ENCODE measurements at regions not wholly inside any gene's neighbourhood (a gene's known extent, or its start where the extent isn't known, plus 50 kb on each side); places are given as distances from the start of the nearest gene placed in this dataset.
"Not testable (repeated sequence)": the region's sequence is repeated elsewhere in the genome, so short reads cannot be mapped to it uniquely, and the experiment has no call there.

DNA sequence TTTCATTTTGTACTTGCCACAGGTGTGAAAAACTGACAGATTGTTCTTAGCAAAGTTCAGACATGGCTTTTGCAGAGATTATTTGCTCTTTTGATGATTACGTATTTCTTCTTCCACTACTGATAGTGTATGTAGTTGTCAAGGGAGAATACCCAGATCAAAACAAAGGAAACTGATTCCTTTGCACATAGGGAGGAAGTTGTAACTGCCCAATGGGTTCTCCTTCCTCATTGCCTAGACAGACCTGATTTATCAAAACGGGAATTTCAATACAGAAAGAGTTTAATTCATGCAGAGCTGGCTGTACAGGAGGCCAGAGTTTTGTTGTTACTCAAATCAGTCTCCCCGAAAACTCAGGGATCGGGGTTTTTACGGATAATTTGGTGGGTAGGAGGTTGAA lies 214.7 kb downstream of the BCAS1 start:
- DNase-seq, result no peak

- DNase-seq, result not testable (repeated sequence)
Observed at GRCh38 chr20:53854609-53854926, 215.8 kb downstream of the BCAS1 start.

DNA sequence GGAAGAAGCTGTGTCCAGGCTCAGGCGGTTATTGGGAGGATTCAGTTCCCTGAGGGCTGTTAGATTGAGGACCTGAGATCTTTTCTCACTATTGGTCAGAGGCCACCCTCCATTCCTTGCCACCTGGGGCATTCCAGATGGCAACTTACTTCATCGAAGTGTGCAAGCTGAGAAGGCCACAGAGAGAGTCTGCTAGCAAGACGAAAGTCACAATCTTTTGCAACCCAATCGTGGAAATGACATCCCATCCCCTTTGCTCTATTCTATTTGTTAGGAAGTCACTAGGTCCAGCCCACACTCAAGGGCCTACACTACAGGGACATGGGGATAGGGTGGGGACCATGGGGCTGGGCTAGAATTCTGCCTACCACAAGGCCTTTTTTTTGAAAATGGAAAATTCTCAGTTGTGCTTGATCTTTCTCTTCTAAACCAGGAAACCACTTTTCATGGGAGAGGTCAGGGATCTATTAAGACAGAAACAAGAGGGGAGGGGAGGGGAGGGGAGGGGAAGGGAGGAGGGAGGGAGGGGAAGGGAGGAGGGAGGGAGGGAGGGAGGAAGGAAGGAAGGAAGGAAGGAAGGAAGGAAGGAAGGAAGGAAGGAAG lies 217.2 kb downstream of the BCAS1 start:
- no peak for DNase-seq

DNA sequence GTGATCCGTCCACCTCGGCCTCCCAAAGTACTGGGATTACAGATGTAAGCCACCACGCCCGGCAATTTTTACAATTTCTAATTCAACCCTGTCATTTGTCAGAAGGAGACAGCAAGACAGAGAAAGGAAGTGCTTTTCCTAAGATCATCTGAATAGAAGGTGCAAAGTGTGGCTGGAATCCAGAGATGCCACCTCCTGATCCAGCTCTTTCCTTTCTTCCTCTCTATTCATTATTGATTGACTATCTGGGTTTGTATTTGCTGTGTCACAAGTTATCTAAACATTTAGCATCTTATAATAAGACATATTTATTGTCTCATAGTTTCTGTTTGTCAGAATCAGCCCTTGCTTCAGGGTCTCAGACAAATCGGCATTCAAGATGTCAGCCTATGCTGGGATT lies 217.7 kb downstream of the BCAS1 start:
- DNase-seq, result no peak

DNA sequence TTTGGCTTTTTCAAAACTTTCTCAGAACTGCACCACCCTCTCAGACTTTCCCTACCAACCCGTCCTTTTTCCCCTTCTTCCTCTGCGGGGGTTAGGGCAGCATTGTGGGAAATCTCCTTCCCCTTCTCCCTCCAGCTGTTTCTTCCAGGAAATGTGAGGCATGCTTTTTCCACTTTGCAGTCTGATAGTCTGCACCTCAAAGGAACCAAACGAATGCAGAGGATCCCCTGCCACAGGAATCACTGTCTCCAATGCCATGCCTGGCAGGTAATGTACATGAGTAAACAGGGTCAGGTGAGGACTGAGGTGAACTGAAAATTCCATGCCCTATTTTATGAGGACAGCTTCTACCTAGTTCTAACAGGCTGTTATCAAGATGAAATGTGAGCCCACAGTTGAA lies 218.4 kb downstream of the BCAS1 start:
- no peak for DNase-seq

- no peak for DNase-seq
Observed at GRCh38 chr20:53850319-53850718, 220.1 kb downstream of the BCAS1 start.

DNA sequence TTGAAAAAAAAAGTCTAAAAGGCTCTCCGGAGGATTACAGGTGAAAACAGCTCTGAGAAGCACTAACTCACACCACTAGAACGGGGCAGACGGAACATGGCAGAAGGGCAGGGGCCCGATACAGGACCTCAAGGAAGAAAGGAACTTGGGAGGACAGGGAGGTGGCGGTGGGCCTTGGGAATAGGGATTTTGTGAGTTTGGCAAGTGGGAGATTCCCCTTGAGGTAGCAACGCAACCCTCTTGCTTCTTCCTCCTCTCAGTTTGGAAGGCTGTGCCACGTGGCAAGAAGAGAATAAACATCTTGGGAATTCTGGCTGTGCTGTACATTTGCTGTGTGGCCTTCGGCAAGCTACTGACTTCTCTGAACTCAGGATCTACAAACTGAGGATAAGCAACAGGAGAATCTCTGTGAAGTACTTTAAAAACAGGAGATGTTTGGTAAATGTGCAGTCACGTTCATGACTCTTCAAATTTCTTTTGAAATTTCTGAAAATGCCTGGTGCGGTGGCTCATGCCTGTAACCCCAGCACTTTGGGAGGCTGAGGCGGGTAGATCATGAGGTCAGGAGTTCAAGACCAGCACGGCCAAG lies 220.8 kb downstream of the BCAS1 start:
- no peak for DNase-seq

GRCh38 chr20:53848304-53848703 lies 222.1 kb downstream of the BCAS1 start:
- no peak for DNase-seq

DNA sequence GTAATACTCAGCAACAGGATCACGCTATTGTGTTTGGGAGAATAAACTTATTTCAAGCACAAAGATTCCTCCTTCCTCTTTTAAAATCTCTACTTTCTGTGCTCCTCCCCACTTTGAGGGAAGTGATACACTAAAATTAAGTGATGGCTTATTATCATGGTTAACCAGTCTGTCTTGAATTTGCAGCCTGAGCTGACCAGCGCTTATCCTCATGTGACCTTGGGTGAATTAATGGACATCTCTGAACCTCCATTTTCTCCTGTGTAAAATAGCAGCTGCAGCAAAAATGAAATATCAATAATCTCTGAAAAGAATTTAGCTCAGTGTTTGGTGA lies 222.6 kb downstream of the BCAS1 start:
- no peak for DNase-seq

GRCh38 chr20:53847139-53847836 lies 223.1 kb downstream of the BCAS1 start:
- DNase-seq, result no peak

- no peak for DNase-seq
Observed at GRCh38 chr20:53846640-53847039, 223.8 kb downstream of the BCAS1 start.

DNA sequence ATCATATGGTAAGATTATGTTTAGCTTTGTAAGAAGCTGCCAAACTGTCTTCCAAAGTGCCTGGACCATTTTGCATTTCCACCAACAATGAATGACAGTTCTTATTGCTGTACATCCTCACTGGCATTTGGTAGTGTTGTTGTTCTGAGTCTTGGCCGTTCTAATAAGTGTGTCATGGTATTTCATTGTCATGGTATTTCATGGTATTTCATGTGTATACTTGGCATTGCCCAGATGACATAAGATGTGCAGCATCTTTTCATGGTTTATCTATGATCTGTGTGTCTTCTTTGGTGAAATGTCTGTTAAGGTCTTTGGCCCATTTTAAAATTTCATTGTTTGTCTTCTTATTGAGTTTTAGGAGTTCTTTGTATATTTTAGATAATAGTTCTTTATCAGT lies 224.4 kb downstream of the BCAS1 start:
- no peak for DNase-seq

- no peak for DNase-seq
Observed at GRCh38 chr20:53844259-53844658, 226.1 kb downstream of the BCAS1 start.

DNA sequence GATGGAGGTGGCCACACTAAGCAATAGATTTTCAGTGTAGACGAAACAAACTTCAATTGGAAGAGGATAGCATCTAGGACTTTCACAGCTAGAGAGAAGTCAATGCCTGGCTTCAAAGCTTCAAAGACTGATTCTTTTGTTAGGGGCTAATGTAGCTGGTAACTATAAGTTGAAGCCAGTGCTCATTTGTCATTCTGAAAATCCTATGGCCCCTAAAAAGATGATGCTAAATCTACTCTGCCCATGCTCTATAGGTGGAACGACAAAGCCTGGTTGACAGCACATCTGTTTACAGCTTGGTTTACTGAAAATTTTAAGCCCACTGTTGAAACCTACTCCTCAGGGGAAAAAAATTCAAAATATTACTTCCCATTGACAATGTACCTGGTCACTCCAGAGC lies 226.7 kb downstream of the BCAS1 start:
- no peak for DNase-seq

DNA sequence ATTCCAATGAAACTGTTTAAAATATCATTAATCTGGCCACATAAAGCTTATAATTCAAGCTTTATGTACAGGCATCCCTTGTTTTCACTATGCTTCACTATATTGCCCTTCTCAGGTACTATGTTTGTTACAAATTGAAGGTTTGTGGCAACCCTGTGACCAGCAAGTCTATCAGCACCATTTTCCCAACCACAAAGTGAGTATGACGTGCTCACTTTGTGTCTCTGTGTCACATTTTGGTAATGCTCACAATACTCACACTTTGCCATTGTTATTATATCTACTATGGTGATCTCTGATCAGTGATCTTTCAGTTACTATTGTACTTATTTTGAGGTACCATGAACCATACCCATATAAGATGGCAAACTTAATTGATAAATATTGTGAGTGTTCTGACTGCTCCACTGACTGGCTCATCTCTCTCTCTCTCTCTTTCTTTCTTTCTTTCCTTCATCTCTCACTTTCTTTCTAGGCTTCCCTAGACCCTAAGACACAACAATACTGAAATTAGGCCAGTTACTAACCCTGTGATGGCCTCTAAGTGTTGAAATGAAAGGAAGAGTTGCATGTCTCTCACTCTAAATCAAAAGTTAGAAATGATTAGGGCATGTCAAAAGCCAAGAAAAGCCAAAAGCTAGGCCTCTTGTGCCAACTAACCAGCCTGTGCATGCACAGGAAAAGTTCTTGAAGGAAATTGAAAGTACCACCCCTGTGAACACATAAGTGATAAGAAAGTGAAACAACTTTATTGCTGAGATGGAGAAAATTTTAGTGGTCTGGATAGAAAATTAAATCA lies 227.9 kb downstream of the BCAS1 start:
- no peak for DNase-seq

DNA sequence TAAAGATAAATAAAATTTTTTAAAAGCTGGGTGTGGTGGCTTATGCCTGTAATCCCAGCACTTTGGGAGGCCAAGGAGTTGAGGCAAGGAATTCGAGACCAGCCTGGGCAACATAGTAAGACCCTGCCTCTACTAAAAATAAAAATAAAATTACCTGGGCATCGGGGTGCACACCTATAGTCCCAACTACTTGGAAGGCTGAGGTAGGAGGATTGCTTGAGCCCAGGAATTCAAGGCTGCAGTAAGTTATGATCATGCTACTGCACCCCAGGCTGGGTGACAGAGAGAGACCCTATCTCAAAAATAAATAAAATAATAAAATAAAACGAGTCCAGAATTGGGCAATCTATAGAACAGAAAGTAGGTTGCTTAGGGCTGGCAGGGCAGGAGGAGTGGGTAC lies 228.7 kb downstream of the BCAS1 start:
- no peak for DNase-seq

GRCh38 chr20:53840532-53840931 lies 229.9 kb downstream of the BCAS1 start:
- no peak for DNase-seq

DNA sequence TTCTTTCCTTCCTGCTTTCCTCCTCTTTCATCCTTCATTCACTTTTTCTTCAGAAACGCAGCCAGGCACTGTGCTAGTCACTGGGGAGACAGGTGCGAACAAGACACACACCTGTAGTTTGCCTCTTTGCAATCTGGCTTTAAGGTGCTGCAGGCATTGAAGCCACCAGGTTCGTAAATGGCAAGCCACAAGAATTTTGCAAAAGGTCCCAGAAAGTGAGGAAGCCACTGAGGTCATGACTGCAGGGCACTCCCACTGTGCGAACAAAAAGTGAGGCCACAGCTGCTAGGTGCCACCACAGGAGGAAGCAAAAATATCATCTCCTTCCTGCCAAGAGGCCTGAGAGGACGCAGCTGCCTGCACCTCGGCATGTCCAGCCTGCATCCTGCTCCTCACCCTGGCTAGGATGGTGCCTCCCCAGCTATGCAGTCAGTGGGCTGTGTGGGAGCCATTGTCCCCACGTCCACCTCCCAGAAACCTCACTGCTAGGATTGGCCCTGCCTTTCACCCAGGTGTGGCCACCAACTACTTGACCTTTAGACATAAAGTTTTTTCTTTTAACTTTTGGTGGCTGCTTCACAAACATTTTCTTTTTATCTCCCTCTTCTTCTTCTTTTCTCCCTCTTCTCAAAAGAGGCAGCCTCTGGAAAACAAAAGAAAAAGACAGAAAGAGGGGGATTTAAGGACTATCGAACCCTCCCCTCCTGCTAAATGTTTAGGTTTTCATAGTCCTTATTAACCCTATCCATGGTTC lies 230.8 kb downstream of the BCAS1 start:
- peak; percentile 65 for DNase-seq

DNA sequence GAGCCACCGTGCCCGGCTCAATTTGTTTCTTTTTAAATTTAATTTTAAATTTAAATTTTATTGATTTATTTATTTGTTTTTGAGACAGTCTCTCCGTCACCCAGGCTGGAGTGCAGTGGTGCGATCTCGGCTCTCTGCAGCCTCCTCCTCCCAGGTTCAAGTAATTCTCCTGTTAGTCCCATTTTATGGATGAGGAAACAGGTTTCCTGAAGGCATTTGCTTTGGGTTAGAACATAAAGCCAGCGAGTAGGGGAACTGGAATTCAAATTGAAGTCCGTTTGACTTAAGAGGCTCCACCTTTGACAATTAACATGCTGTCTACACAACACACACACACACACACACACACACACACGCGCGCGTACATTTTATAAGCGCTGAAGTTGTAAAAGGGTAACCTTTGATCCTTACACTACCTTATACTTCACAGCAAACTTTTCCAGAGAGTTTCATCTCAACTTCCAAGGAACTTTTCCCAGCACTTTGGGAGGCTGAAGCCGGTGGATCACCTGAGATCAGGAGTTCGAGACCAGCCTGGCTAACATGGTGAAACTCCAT lies 232.0 kb downstream of the BCAS1 start:
- no peak for DNase-seq

DNA sequence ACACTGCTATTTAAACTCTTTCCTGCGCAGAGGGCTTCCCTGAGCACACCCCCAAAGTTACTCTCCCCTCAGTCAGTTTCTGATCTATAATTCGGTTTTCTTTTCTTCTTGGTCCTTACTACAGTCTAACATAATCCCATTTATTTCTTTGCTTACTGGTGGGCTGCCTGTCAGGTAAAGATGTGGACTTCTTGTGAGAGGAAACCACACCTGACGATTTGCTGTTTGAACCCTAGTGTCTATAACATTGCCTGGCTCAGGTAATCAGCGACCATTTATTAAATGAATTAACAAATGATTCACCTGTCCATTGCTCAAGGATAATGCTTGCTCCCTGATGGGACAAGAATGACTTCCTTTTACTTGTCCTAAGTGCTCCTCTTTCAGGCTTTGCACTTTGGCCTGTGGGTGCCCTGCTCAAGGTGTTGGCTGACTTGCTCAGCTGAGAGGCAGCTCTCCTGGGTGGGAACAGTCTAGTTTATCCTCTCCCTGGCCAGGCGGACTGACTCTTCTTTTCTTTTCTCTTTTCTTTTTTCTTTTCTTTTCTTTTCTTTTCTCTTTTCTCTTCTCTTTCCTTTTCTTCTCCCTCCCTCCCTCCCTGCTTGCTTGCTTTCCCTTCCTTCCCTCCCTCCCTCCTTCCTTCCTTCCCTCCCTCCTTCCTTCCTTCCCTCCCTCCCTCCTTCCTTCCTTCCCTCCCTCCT lies 233.1 kb downstream of the BCAS1 start:
- DNase-seq, result no peak

DNA sequence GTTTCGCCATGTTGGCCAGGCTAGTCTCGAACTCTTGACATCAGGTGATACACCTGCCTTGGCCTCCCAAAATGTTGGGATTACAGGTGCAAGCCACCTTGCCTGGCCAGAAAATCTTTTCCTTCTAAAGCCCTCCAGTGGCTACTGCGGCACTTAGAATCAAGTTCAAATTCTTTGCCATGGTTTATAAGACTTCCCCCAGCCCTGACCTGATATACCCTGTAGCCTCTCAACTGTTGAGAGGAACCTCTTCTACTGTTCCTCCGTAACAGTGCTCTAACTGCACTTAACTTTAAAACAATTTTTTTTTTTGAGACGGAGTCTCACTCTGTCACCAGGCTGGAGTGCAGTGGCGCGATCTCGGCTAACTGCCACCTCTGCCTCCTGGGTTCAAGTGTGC lies 235.6 kb downstream of the BCAS1 start:
- DNase-seq, result no peak

- no peak for DNase-seq
Observed at GRCh38 chr20:53834062-53834442, 236.3 kb downstream of the BCAS1 start.

Data from activated T-cell treated with anti-CD3 and anti-CD28 coated beads, Interleukin-2, amount 50 U/mL, for 1 hour (primary cell).